WTC11 (cell line): ENCODE measurements at regions not wholly inside any gene's neighbourhood (a gene's known extent, or its start where the extent isn't known, plus 50 kb on each side); places are given as distances from the start of the nearest gene placed in this dataset.

ENCODE experiments used
- ATAC-seq: fragments of 200-7000 bp; cut with Tn5 transposase; 2 replicates; pipeline ENCODE4 v1.10.0; 2021; ENCODE audit warnings: mild to moderate bottlenecking, moderate library complexity
- CTCF ChIA-PET: fragments of 300-600 bp; sonication (Branson Sonifier 250); formaldehyde crosslinking; loops from one replicate; lab custom pipeline; 2021; ENCODE audit warnings: antibody characterized with exemption; lab: Charles Lee
- POLR2A ChIA-PET: fragments of 350-600 bp; sonication (Branson Sonifier 250); formaldehyde crosslinking; loops from one replicate; lab custom pipeline; 2021; ENCODE audit warnings: antibody characterized with exemption; lab: Charles Lee
- DNase-seq: peaks from one replicate; pipeline ENCODE4 v3.0.0; 2021; ENCODE audit warnings: low spot score
- H3K27ac Mint-ChIP-seq: 2 replicates; pipeline ENCODE4 v1.8.0; 2021; ENCODE audit warnings: mixed read lengths
- H3K27me3 Mint-ChIP-seq: 2 replicates; pipeline ENCODE4 v1.8.0; 2021; ENCODE audit warnings: low read depth, mild to moderate bottlenecking, moderate library complexity, mixed read lengths
- H3K36me3 Mint-ChIP-seq: 2 replicates; pipeline ENCODE4 v1.8.0; 2021; ENCODE audit warnings: mixed read lengths
- H3K4me1 Mint-ChIP-seq: 2 replicates; pipeline ENCODE4 v1.8.0; 2022; ENCODE audit warnings: mixed read lengths
- H3K4me3 Mint-ChIP-seq: 2 replicates; pipeline ENCODE4 v1.8.0; 2021; ENCODE audit warnings: mild to moderate bottlenecking, moderate library complexity, mixed read lengths
- H3K9me3 Mint-ChIP-seq: 2 replicates; pipeline ENCODE4 v1.8.0; 2021; ENCODE audit warnings: mixed read lengths
- AFF4 ChIP-seq: sonication (generic); formaldehyde crosslinking; IDR thresholded peaks from 2 replicates; pipeline ENCODE4 v1.8.1; 2023; ENCODE audit warnings: mild to moderate bottlenecking, missing genetic modification reagents, borderline replicate concordance
- ATF2 ChIP-seq: sonication (generic); formaldehyde crosslinking; IDR thresholded peaks from 2 replicates; pipeline ENCODE4 v1.8.1; 2022; ENCODE audit warnings: low read depth, missing genetic modification reagents, borderline replicate concordance
- ATF3 ChIP-seq: sonication (generic); formaldehyde crosslinking; conservative IDR thresholded peaks from 2 replicates; pipeline ENCODE4 v1.8.1; 2022; ENCODE audit warnings: mild to moderate bottlenecking, missing genetic modification reagents
- EMX1 ChIP-seq: fragments of 250-450 bp; sonication (Bioruptor Pico); IDR thresholded peaks from 2 replicates; pipeline ENCODE4 v1.8.0; 2021; ENCODE audit warnings: mild to moderate bottlenecking
- FOXJ3 ChIP-seq: sonication (generic); formaldehyde crosslinking; IDR thresholded peaks from 2 replicates; pipeline ENCODE4 v1.9.0; 2021; ENCODE audit warnings: missing genetic modification reagents, mild to moderate bottlenecking, borderline replicate concordance
- FOXK1 ChIP-seq: sonication (generic); formaldehyde crosslinking; IDR thresholded peaks from 2 replicates; pipeline ENCODE4 v1.8.0; 2022; ENCODE audit warnings: mild to moderate bottlenecking, moderate library complexity, missing genetic modification reagents
- FOXP1 ChIP-seq: sonication (generic); formaldehyde crosslinking; IDR thresholded peaks from 2 replicates; pipeline ENCODE4 v1.8.0; 2022; ENCODE audit warnings: missing genetic modification reagents, mild to moderate bottlenecking, moderate library complexity, borderline replicate concordance
- FOXP4 ChIP-seq: sonication (generic); formaldehyde crosslinking; IDR thresholded peaks from 2 replicates; pipeline ENCODE4 v1.8.0; 2022; ENCODE audit warnings: mild to moderate bottlenecking, missing genetic modification reagents
- JUN ChIP-seq: sonication (generic); formaldehyde crosslinking; IDR thresholded peaks from 2 replicates; pipeline ENCODE4 v1.8.0; 2023; ENCODE audit warnings: mild to moderate bottlenecking, missing genetic modification reagents
- MAX ChIP-seq: sonication (generic); formaldehyde crosslinking; IDR thresholded peaks from 2 replicates; pipeline ENCODE4 v1.8.0; 2022; ENCODE audit warnings: mild to moderate bottlenecking, missing genetic modification reagents
- MXD4 ChIP-seq: fragments of 250-450 bp; sonication (Bioruptor Pico); IDR thresholded peaks from 2 replicates; pipeline ENCODE4 v1.8.0; 2021; ENCODE audit warnings: mild to moderate bottlenecking, moderate library complexity, borderline replicate concordance
- NFE2L1 ChIP-seq: sonication (generic); formaldehyde crosslinking; IDR thresholded peaks from 2 replicates; pipeline ENCODE4 v1.8.1; 2023; ENCODE audit warnings: missing genetic modification reagents
- NFYB ChIP-seq: sonication (generic); formaldehyde crosslinking; conservative IDR thresholded peaks from 2 replicates; pipeline ENCODE4 v1.8.0; 2022; ENCODE audit warnings: low read depth, missing genetic modification reagents
- SOX15 ChIP-seq: fragments of 250-450 bp; sonication (Bioruptor Pico); IDR thresholded peaks from 2 replicates; pipeline ENCODE4 v1.9.0; 2021; ENCODE audit warnings: mild to moderate bottlenecking
- ZBTB21 ChIP-seq: sonication (generic); formaldehyde crosslinking; IDR thresholded peaks from 2 replicates; pipeline ENCODE4 v1.8.1; 2023; ENCODE audit warnings: mild to moderate bottlenecking, missing genetic modification reagents, borderline replicate concordance
- ZNF121 ChIP-seq: sonication (generic); formaldehyde crosslinking; IDR thresholded peaks from 2 replicates; pipeline ENCODE4 v1.8.0; 2023; ENCODE audit warnings: missing genetic modification reagents
- ZNF219 ChIP-seq: sonication (generic); formaldehyde crosslinking; IDR thresholded peaks from 2 replicates; pipeline ENCODE4 v1.8.0; 2023; ENCODE audit warnings: missing genetic modification reagents, mild to moderate bottlenecking, borderline replicate concordance
- ZNF281 ChIP-seq: sonication (generic); formaldehyde crosslinking; IDR thresholded peaks from 2 replicates; pipeline ENCODE4 v1.8.0; 2023; ENCODE audit warnings: mild to moderate bottlenecking, missing genetic modification reagents
- ZNF512 ChIP-seq: sonication (generic); formaldehyde crosslinking; IDR thresholded peaks from 2 replicates; pipeline ENCODE4 v1.8.1; 2022; ENCODE audit warnings: missing genetic modification reagents, borderline replicate concordance
- ZSCAN18 ChIP-seq: fragments of 250-450 bp; sonication (Bioruptor Pico); IDR thresholded peaks from 2 replicates; pipeline ENCODE4 v2.1.2; 2022; ENCODE audit warnings: mild to moderate bottlenecking, moderate library complexity

- DNase-seq = no peak
- ATAC-seq = no peak
- CTCF ChIA-PET = interaction anchor here (0.6 to 0.8 kb wide), 2 partner anchors 93 to 255 kb away, joined by 3 to 5 read pairs; no protein-coding TSS in a partner anchor
- no peak overlapping the region for H3K4me3 Mint-ChIP-seq
- peaks cover 16% of the 10 kb centered on the region for H3K4me1 Mint-ChIP-seq
- POLR2A ChIA-PET = no interaction called here
- no peaks in the 10 kb centered on the region for H3K9me3 Mint-ChIP-seq
- TF ChIP-seq MAX (CRISPR knock-in tag) (no peak), ZNF121 (CRISPR knock-in tag) (no peak), NFE2L1 (CRISPR knock-in tag) (no peak), ZNF512 (no peak), AFF4 (CRISPR knock-in tag) (no peak), FOXP4 (no peak), SOX15 (CRISPR knock-in tag) (no peak), NFYB (no peak)
- no peak overlapping the region for H3K27ac Mint-ChIP-seq
- peaks cover 12% of the 10 kb centered on the region for H3K27me3 Mint-ChIP-seq
- H3K36me3 Mint-ChIP-seq = no peaks in the 10 kb centered on the region
These were observed 208.7 kb upstream of the IER5L start for GRCh38 chr9:129386812-129387177.

- POLR2A ChIA-PET = no interaction called here
- TF ChIP-seq JUN (CRISPR knock-in tag) = no peak
- no peak for TF ChIP-seq ZSCAN18
- no peak for TF ChIP-seq ZBTB21 (CRISPR knock-in tag)
- no peak for TF ChIP-seq FOXP1 (CRISPR knock-in tag)
- TF ChIP-seq ATF2 (CRISPR knock-in tag) = no peak
- TF ChIP-seq MXD4 = no peak
- TF ChIP-seq FOXJ3 (CRISPR knock-in tag) = no peak
- TF ChIP-seq EMX1 (CRISPR knock-in tag) = no peak
- no peak for TF ChIP-seq ATF3 (CRISPR knock-in tag)
- no peak for TF ChIP-seq ZNF219 (CRISPR knock-in tag)
- TF ChIP-seq FOXK1 (CRISPR knock-in tag) = no peak
- TF ChIP-seq ZNF281 (CRISPR knock-in tag) = no peak
These were observed 207.3 kb upstream of the IER5L start for GRCh38 chr9:129385211-129385934.

More at GRCh38 chr9:129385211-129385934, 207.3 kb upstream of the IER5L start:
- Mint-ChIP-seq H3K36me3 (no peaks in the 10 kb centered on the region), H3K4me1 (peaks cover 21% of the 10 kb centered on the region), H3K27me3 (peaks cover 12% of the 10 kb centered on the region), H3K27ac (no peak overlapping the region), H3K4me3 (peak overlapping the region; percentile 2; the same call in 1 of the 2 replicates), H3K9me3 (no peaks in the 10 kb centered on the region)
- no peak for ATAC-seq
- no peak for DNase-seq
- CTCF ChIA-PET = no interaction called here
